ENCODE measurements at regions not wholly inside any gene's neighbourhood (a gene's known extent, or its start where the extent isn't known, plus 50 kb on each side); places are given as distances from the start of the nearest gene placed in this dataset.

GRCh38 chr13:67878376-67878775 lies 648.2 kb upstream of the PCDH9 start:
- no peak for DNase-seq

- no peak for DNase-seq
These were observed 646.9 kb upstream of the PCDH9 start for GRCh38 chr13:67877031-67877430.

- DNase-seq = no peak
These were observed 637.1 kb upstream of the PCDH9 start for GRCh38 chr13:67867206-67867605.

- DNase-seq = no peak
These were observed 630.2 kb upstream of the PCDH9 start for GRCh38 chr13:67860315-67860714.

- DNase-seq = no peak
These were observed 629.8 kb upstream of the PCDH9 start for GRCh38 chr13:67859904-67860303.

- no peak for DNase-seq
These were observed 627.6 kb upstream of the PCDH9 start for GRCh38 chr13:67857581-67858310.

- no peak for DNase-seq
These were observed 626.8 kb upstream of the PCDH9 start for GRCh38 chr13:67856955-67857354.

GRCh38 chr13:67855741-67856238 lies 625.7 kb upstream of the PCDH9 start:
- no peak for DNase-seq

GRCh38 chr13:67854990-67855389 lies 624.9 kb upstream of the PCDH9 start:
- no peak for DNase-seq

GRCh38 chr13:67844574-67844973 lies 614.4 kb upstream of the PCDH9 start:
- no peak for DNase-seq

GRCh38 chr13:67841071-67841470 lies 610.9 kb upstream of the PCDH9 start:
- no peak for DNase-seq

- no peak for DNase-seq
These were observed 603.4 kb upstream of the PCDH9 start for GRCh38 chr13:67833564-67833963.

- DNase-seq = no peak
These were observed 599.5 kb upstream of the PCDH9 start for GRCh38 chr13:67829641-67830040.

GRCh38 chr13:67827992-67828391 lies 597.9 kb upstream of the PCDH9 start:
- no peak for DNase-seq

GRCh38 chr13:67821606-67822005 lies 591.5 kb upstream of the PCDH9 start:
- DNase-seq = no peak

- no peak for DNase-seq
These were observed 576.7 kb upstream of the PCDH9 start for GRCh38 chr13:67806796-67807195.

GRCh38 chr13:67803118-67803517 lies 573.0 kb upstream of the PCDH9 start:
- no peak for DNase-seq

GRCh38 chr13:67792151-67792676 lies 562.1 kb upstream of the PCDH9 start:
- no peak for DNase-seq

- no peak for DNase-seq
These were observed 560.9 kb upstream of the PCDH9 start for GRCh38 chr13:67791047-67791446.

- no peak for DNase-seq
These were observed 546.0 kb upstream of the PCDH9 start for GRCh38 chr13:67776151-67776550.

- no peak for DNase-seq
These were observed 545.2 kb upstream of the PCDH9 start for GRCh38 chr13:67775359-67775758.

GRCh38 chr13:67772807-67773453 lies 542.8 kb upstream of the PCDH9 start:
- no peak for DNase-seq

- DNase-seq = no peak
These were observed 541.0 kb upstream of the PCDH9 start for GRCh38 chr13:67771106-67771505.

- no peak for DNase-seq
These were observed 539.8 kb upstream of the PCDH9 start for GRCh38 chr13:67769987-67770341.

Data from C1 segment of cervical spinal cord (tissue), 14 donors.